ENCODE measurements at regions not wholly inside any gene's neighbourhood (a gene's known extent, or its start where the extent isn't known, plus 50 kb on each side); places are given as distances from the start of the nearest gene placed in this dataset.

GRCh38 chr5:17806818-17807468 is 172.7 kb downstream of the TAF11L14 start:
- intact Hi-C loops (cut with micrococcal nuclease), result no loop called here
- Mint-ChIP-seq H3K27me3 (no peaks in the 10 kb centered on the region), H3K27ac (no peak overlapping the region), H3K36me3 (no peaks in the 10 kb centered on the region), H3K4me1 (ENCODE audit: low read depth) (no peaks in the 10 kb centered on the region), H3K9me3 (peaks cover 6% of the 10 kb centered on the region), H3K4me3 (no peak overlapping the region)
- ChIA-PET CTCF (no interaction called here), POLR2A (no interaction called here)
- no peak for DNase-seq

GRCh38 chr5:17808566-17808965 is 174.3 kb downstream of the TAF11L14 start:
- intact Hi-C loops (cut with micrococcal nuclease), result no loop called here
- H3K36me3 Mint-ChIP-seq, result no peaks in the 10 kb centered on the region
- ChIA-PET POLR2A (no interaction called here), CTCF (no interaction called here)
- no peak overlapping the region for H3K4me3 Mint-ChIP-seq
- no peak overlapping the region for H3K27ac Mint-ChIP-seq
- no peaks in the 10 kb centered on the region for H3K27me3 Mint-ChIP-seq
- peaks cover 6% of the 10 kb centered on the region for H3K9me3 Mint-ChIP-seq
- H3K4me1 Mint-ChIP-seq (ENCODE audit: low read depth), result no peaks in the 10 kb centered on the region
- DNase-seq, result no peak

- H3K27me3 Mint-ChIP-seq, result no peaks in the 10 kb centered on the region
- DNase-seq, result no peak
- peaks cover 5% of the 10 kb centered on the region for H3K9me3 Mint-ChIP-seq
- no peak overlapping the region for H3K4me3 Mint-ChIP-seq
- H3K36me3 Mint-ChIP-seq, result no peaks in the 10 kb centered on the region
- H3K27ac Mint-ChIP-seq, result no peak overlapping the region
- intact Hi-C loops (cut with micrococcal nuclease), result no loop called here
- CTCF ChIA-PET, result no interaction called here
- no peaks in the 10 kb centered on the region for H3K4me1 Mint-ChIP-seq (ENCODE audit: low read depth)
- POLR2A ChIA-PET, result no interaction called here
These were observed 176.5 kb downstream of the TAF11L14 start for GRCh38 chr5:17810734-17811133.

GRCh38 chr5:17813214-17813613 is 179.0 kb downstream of the TAF11L14 start:
- ChIA-PET POLR2A (no interaction called here), CTCF (no interaction called here)
- H3K4me3 Mint-ChIP-seq, result no peak overlapping the region
- peaks cover 5% of the 10 kb centered on the region for H3K9me3 Mint-ChIP-seq
- H3K27ac Mint-ChIP-seq, result no peak overlapping the region
- intact Hi-C loops (cut with micrococcal nuclease), result no loop called here
- no peak for DNase-seq
- H3K36me3 Mint-ChIP-seq, result no peaks in the 10 kb centered on the region
- H3K27me3 Mint-ChIP-seq, result no peaks in the 10 kb centered on the region
- H3K4me1 Mint-ChIP-seq (ENCODE audit: low read depth), result no peaks in the 10 kb centered on the region

GRCh38 chr5:17816505-17816904 is 182.2 kb downstream of the TAF11L14 start:
- Mint-ChIP-seq H3K27ac (no peak overlapping the region), H3K4me3 (no peak overlapping the region), H3K36me3 (no peaks in the 10 kb centered on the region), H3K27me3 (no peaks in the 10 kb centered on the region), H3K4me1 (ENCODE audit: low read depth) (no peaks in the 10 kb centered on the region), H3K9me3 (peaks cover 9% of the 10 kb centered on the region)
- ChIA-PET POLR2A (no interaction called here), CTCF (no interaction called here)
- DNase-seq, result no peak
- intact Hi-C loops (cut with micrococcal nuclease), result no loop called here

- no peak overlapping the region for H3K27ac Mint-ChIP-seq
- H3K4me1 Mint-ChIP-seq (ENCODE audit: low read depth), result no peaks in the 10 kb centered on the region
- H3K36me3 Mint-ChIP-seq, result no peaks in the 10 kb centered on the region
- intact Hi-C loops (cut with micrococcal nuclease), result no loop called here
- no peak overlapping the region for H3K4me3 Mint-ChIP-seq
- ChIA-PET POLR2A (no interaction called here), CTCF (no interaction called here)
- peaks cover 9% of the 10 kb centered on the region for H3K9me3 Mint-ChIP-seq
- no peaks in the 10 kb centered on the region for H3K27me3 Mint-ChIP-seq
- DNase-seq, result no peak
These were observed 182.7 kb downstream of the TAF11L14 start for GRCh38 chr5:17816944-17817343.

GRCh38 chr5:17817990-17818389 is 183.7 kb downstream of the TAF11L14 start:
- intact Hi-C loops (cut with micrococcal nuclease), result no loop called here
- no peak for DNase-seq
- peaks cover 9% of the 10 kb centered on the region for H3K9me3 Mint-ChIP-seq
- no peaks in the 10 kb centered on the region for H3K27me3 Mint-ChIP-seq
- no peak overlapping the region for H3K4me3 Mint-ChIP-seq
- no peak overlapping the region for H3K27ac Mint-ChIP-seq
- no peaks in the 10 kb centered on the region for H3K36me3 Mint-ChIP-seq
- CTCF ChIA-PET, result no interaction called here
- POLR2A ChIA-PET, result no interaction called here
- no peaks in the 10 kb centered on the region for H3K4me1 Mint-ChIP-seq (ENCODE audit: low read depth)

- no peak overlapping the region for H3K27ac Mint-ChIP-seq
- H3K4me3 Mint-ChIP-seq, result no peak overlapping the region
- peaks cover 8% of the 10 kb centered on the region for H3K9me3 Mint-ChIP-seq
- H3K27me3 Mint-ChIP-seq, result no peaks in the 10 kb centered on the region
- intact Hi-C loops (cut with micrococcal nuclease), result no loop called here
- H3K4me1 Mint-ChIP-seq (ENCODE audit: low read depth), result no peaks in the 10 kb centered on the region
- H3K36me3 Mint-ChIP-seq, result no peaks in the 10 kb centered on the region
- ChIA-PET POLR2A (no interaction called here), CTCF (no interaction called here)
- no peak for DNase-seq
These were observed 185.5 kb downstream of the TAF11L14 start for GRCh38 chr5:17819783-17820182.

- no peaks in the 10 kb centered on the region for H3K27me3 Mint-ChIP-seq
- peaks cover 28% of the 10 kb centered on the region for H3K9me3 Mint-ChIP-seq
- no peak overlapping the region for H3K4me3 Mint-ChIP-seq
- intact Hi-C loops (cut with micrococcal nuclease), result no loop called here
- ChIA-PET CTCF (no interaction called here), POLR2A (no interaction called here)
- DNase-seq, result no peak
- H3K27ac Mint-ChIP-seq, result no peak overlapping the region
- no peaks in the 10 kb centered on the region for H3K36me3 Mint-ChIP-seq
- H3K4me1 Mint-ChIP-seq (ENCODE audit: low read depth), result no peaks in the 10 kb centered on the region
These were observed 194.4 kb downstream of the TAF11L14 start for GRCh38 chr5:17828681-17829080.

GRCh38 chr5:17829456-17829855 is 195.2 kb downstream of the TAF11L14 start:
- Mint-ChIP-seq H3K4me3 (no peak overlapping the region), H3K27ac (no peak overlapping the region), H3K36me3 (no peaks in the 10 kb centered on the region), H3K27me3 (no peaks in the 10 kb centered on the region), H3K4me1 (ENCODE audit: low read depth) (no peaks in the 10 kb centered on the region), H3K9me3 (peaks cover 28% of the 10 kb centered on the region)
- DNase-seq, result no peak
- POLR2A ChIA-PET, result no interaction called here
- CTCF ChIA-PET, result no interaction called here
- intact Hi-C loops (cut with micrococcal nuclease), result no loop called here

GRCh38 chr5:17831279-17831678 is 197.0 kb downstream of the TAF11L14 start:
- Mint-ChIP-seq H3K9me3 (peaks cover 28% of the 10 kb centered on the region), H3K27me3 (no peaks in the 10 kb centered on the region), H3K36me3 (no peaks in the 10 kb centered on the region), H3K4me1 (ENCODE audit: low read depth) (no peaks in the 10 kb centered on the region), H3K4me3 (no peak overlapping the region), H3K27ac (no peak overlapping the region)
- POLR2A ChIA-PET, result no interaction called here
- DNase-seq, result no peak
- intact Hi-C loops (cut with micrococcal nuclease), result no loop called here
- CTCF ChIA-PET, result no interaction called here

- H3K4me1 Mint-ChIP-seq (ENCODE audit: low read depth), result no peaks in the 10 kb centered on the region
- ChIA-PET POLR2A (no interaction called here), CTCF (no interaction called here)
- DNase-seq, result no peak
- no peaks in the 10 kb centered on the region for H3K27me3 Mint-ChIP-seq
- no peak overlapping the region for H3K4me3 Mint-ChIP-seq
- peaks cover 26% of the 10 kb centered on the region for H3K9me3 Mint-ChIP-seq
- no peak overlapping the region for H3K27ac Mint-ChIP-seq
- H3K36me3 Mint-ChIP-seq, result no peaks in the 10 kb centered on the region
- intact Hi-C loops (cut with micrococcal nuclease), result no loop called here
These were observed 198.9 kb downstream of the TAF11L14 start for GRCh38 chr5:17832949-17833745.

GRCh38 chr5:17837757-17838156 is 203.5 kb downstream of the TAF11L14 start:
- intact Hi-C loops (cut with micrococcal nuclease), result no loop called here
- Mint-ChIP-seq H3K27me3 (no peaks in the 10 kb centered on the region), H3K9me3 (peaks cover 28% of the 10 kb centered on the region), H3K27ac (no peak overlapping the region), H3K4me3 (no peak overlapping the region), H3K36me3 (no peaks in the 10 kb centered on the region), H3K4me1 (ENCODE audit: low read depth) (no peaks in the 10 kb centered on the region)
- no peak for DNase-seq
- ChIA-PET CTCF (no interaction called here), POLR2A (no interaction called here)

All from activated CD4-positive, alpha-beta memory T cell treated with anti-CD3 and anti-CD28 coated beads for 36 hours (primary cell).